H1 (cell line): ENCODE measurements at regions not wholly inside any gene's neighbourhood (a gene's known extent, or its start where the extent isn't known, plus 50 kb on each side); places are given as distances from the start of the nearest gene placed in this dataset.

Source experiments
- CTCF ChIA-PET: fragments of 300-600 bp; sonication (Branson Sonifier 250); formaldehyde crosslinking; loops from one replicate; lab custom pipeline; 2021; ENCODE audit not compliant: partially characterized antibody; lab: Charles Lee
- POLR2A ChIA-PET: fragments of 300-600 bp; sonication (Branson Sonifier 250); formaldehyde crosslinking; loops from one replicate; lab custom pipeline; 2021; ENCODE audit warnings: inconsistent platforms; ENCODE audit not compliant: partially characterized antibody; lab: Charles Lee
- DNase-seq, 2 experiments: peaks; one replicate each; pipeline versions ENCODE4 v3.0.0 to v3.0.0-alpha.2; 2010 to 2022; ENCODE audit warnings: low spot score in 2 of 2, low read depth in 1 of 2, mixed read lengths in 1 of 2
- FAIRE-seq: peaks from 2 replicates; lab custom pipeline; 2011; peaks lifted over from hg19 to GRCh38; lab: Jason Lieb, UNC
- H2AFZ ChIP-seq: 2 replicates; pipeline ENCODE4 v1.8.1; 2012; ENCODE audit warnings: low read length, inconsistent platforms
- H2AK5ac ChIP-seq: 2 replicates; pipeline ENCODE4 v1.6.1; 2013; ENCODE audit warnings: low read depth, low read length
- H2BK120ac ChIP-seq: replicated peaks from 2 replicates; pipeline ENCODE3; 2013; ENCODE audit warnings: low read depth, low read length, inconsistent platforms
- H2BK12ac ChIP-seq: 2 replicates; pipeline ENCODE4 v1.6.1; 2013; ENCODE audit warnings: low read depth, low read length
- H2BK15ac ChIP-seq: 2 replicates; pipeline ENCODE4 v1.6.1; 2013; ENCODE audit warnings: low read length
- H2BK20ac ChIP-seq: 2 replicates; pipeline ENCODE4 v1.6.1; 2013; ENCODE audit warnings: low read length
- H2BK5ac ChIP-seq: 2 replicates; pipeline ENCODE4 v1.6.1; 2013; ENCODE audit warnings: low read depth, low read length
- H3K14ac ChIP-seq: 2 replicates; pipeline ENCODE4 v1.6.1; 2013; ENCODE audit warnings: inconsistent platforms; ENCODE audit not compliant: insufficient read length
- H3K18ac ChIP-seq: 2 replicates; pipeline ENCODE4 v1.6.1; 2013; ENCODE audit warnings: low read length; ENCODE audit errors: extremely low read depth
- H3K23ac ChIP-seq: 2 replicates; pipeline ENCODE4 v1.6.1; 2013; ENCODE audit warnings: inconsistent platforms; ENCODE audit not compliant: insufficient read length
- H3K23me2 ChIP-seq: 2 replicates; pipeline ENCODE4 v1.6.1; 2013; ENCODE audit warnings: low read depth, low read length
- H3K27ac ChIP-seq: 2 replicates; pipeline ENCODE4 v1.6.1; 2011; ENCODE audit warnings: low read depth, low read length, inconsistent platforms
- H3K27me3 ChIP-seq, 4 experiments: replicated peaks in 1 of 4; 1 replicate in 1 of 4; 2 replicates in 3 of 4; pipeline versions ENCODE4 v1.6.1 to v1.8.1; 2011 to 2013; ENCODE audit warnings: low read length in 3 of 4, mild to moderate bottlenecking in 3 of 4, inconsistent platforms in 2 of 4, mixed read lengths in 2 of 4, moderate library complexity in 1 of 4; ENCODE audit not compliant: control insufficient read depth in 3 of 4, insufficient read depth in 3 of 4; ENCODE audit errors: extremely low read depth in 1 of 4
- H3K36me3 ChIP-seq, 4 experiments: 2 replicates each; pipeline versions ENCODE4 v1.6.1 to v1.8.1; 2011 to 2013; ENCODE audit warnings: mild to moderate bottlenecking in 4 of 4, low read length in 3 of 4, moderate library complexity in 2 of 4, control low read depth in 1 of 4, inconsistent platforms in 1 of 4; ENCODE audit not compliant: insufficient read depth in 4 of 4, control insufficient read depth in 2 of 4
- H3K4ac ChIP-seq: replicated peaks from 2 replicates; pipeline ENCODE3; 2013; ENCODE audit warnings: low read length, low read depth, mixed read lengths, inconsistent platforms; ENCODE audit not compliant: insufficient read length
- H3K4me1 ChIP-seq, 4 experiments: replicated peaks in 1 of 4; 1 replicate in 1 of 4; 2 replicates in 3 of 4; pipeline versions ENCODE4 v1.6.1 to v1.8.1; 2011 to 2013; ENCODE audit warnings: low read length in 3 of 4, inconsistent platforms in 2 of 4, mixed read lengths in 1 of 4; ENCODE audit not compliant: insufficient read depth in 4 of 4, control insufficient read depth in 3 of 4
- H3K4me2 ChIP-seq, 2 experiments: 2 replicates each; pipeline versions ENCODE4 v1.6.1 to v1.8.1; 2011 to 2013; ENCODE audit warnings: low read depth in 2 of 2, low read length in 2 of 2, control low read depth in 1 of 2, inconsistent platforms in 1 of 2, mild to moderate bottlenecking in 1 of 2; ENCODE audit not compliant: insufficient read depth in 1 of 2
- H3K4me3 ChIP-seq, 4 experiments: fragments of 200-600, 300-600 bp in 1 of 4; sonication (generic), shearing (Covaris generic), sonication (Bioruptor Twin) in 1 of 4; 2 replicates each; pipeline versions ENCODE4 v1.5.1 to v1.8.1; 2011 to 2016; ENCODE audit warnings: low read length in 4 of 4, low read depth in 3 of 4, control low read depth in 2 of 4, inconsistent platforms in 2 of 4, mild to moderate bottlenecking in 2 of 4, mixed read lengths in 1 of 4, moderate library complexity in 1 of 4; ENCODE audit not compliant: insufficient read depth in 2 of 4; ENCODE audit errors: extremely low read depth in 1 of 4
- H3K56ac ChIP-seq: replicated peaks from 2 replicates; pipeline ENCODE3; 2013; ENCODE audit warnings: low read depth, mild to moderate bottlenecking, mixed read lengths, low read length, inconsistent platforms; ENCODE audit not compliant: insufficient read length
- H3K79me1 ChIP-seq: 2 replicates; pipeline ENCODE4 v1.6.1; 2013; ENCODE audit warnings: low read depth, low read length, control low read depth
- H3K79me2 ChIP-seq, 2 experiments: 2 replicates each; pipeline versions ENCODE4 v1.6.1 to v1.8.1; 2012 to 2013; ENCODE audit warnings: low read length in 2 of 2, mild to moderate bottlenecking in 2 of 2, inconsistent platforms in 1 of 2; ENCODE audit not compliant: insufficient read depth in 2 of 2, control insufficient read depth in 1 of 2
- H3K9ac ChIP-seq, 4 experiments: replicated peaks in 1 of 4; 1 replicate in 1 of 4; 2 replicates in 3 of 4; pipeline versions ENCODE4 v1.6.1 to v1.8.1; 2011 to 2013; ENCODE audit warnings: low read depth in 3 of 4, low read length in 3 of 4, control low read depth in 2 of 4, mild to moderate bottlenecking in 2 of 4, moderate library complexity in 2 of 4, inconsistent platforms in 1 of 4; ENCODE audit errors: extremely low read depth in 1 of 4
- H3K9me3 ChIP-seq, 2 experiments: 2 replicates each; pipeline versions ENCODE4 v1.6.1 to v1.8.1; 2012 to 2013; ENCODE audit warnings: mild to moderate bottlenecking in 2 of 2, moderate library complexity in 2 of 2, control low read depth in 1 of 2, inconsistent platforms in 1 of 2, low read depth in 1 of 2, low read length in 1 of 2, mixed read lengths in 1 of 2; ENCODE audit not compliant: insufficient read depth in 2 of 2
- H4K20me1 ChIP-seq, 2 experiments: replicated peaks in 1 of 2; 2 replicates each; pipeline versions ENCODE3 to v1.8.1; 2011 to 2013; ENCODE audit warnings: inconsistent platforms in 2 of 2, low read length in 2 of 2, mild to moderate bottlenecking in 1 of 2; ENCODE audit not compliant: insufficient read depth in 2 of 2, control insufficient read depth in 1 of 2
- H4K5ac ChIP-seq: 2 replicates; pipeline ENCODE4 v1.6.1; 2013; ENCODE audit warnings: low read length, low read depth, mixed read lengths, inconsistent platforms; ENCODE audit not compliant: insufficient read length
- H4K8ac ChIP-seq: 2 replicates; pipeline ENCODE4 v1.8.0; 2013; ENCODE audit warnings: mild to moderate bottlenecking, moderate library complexity, low read length, inconsistent platforms; ENCODE audit not compliant: insufficient read depth; ENCODE audit errors: extremely low read depth
- H4K91ac ChIP-seq: replicated peaks from 2 replicates; pipeline ENCODE3; 2013; ENCODE audit warnings: low read length, mixed read lengths, inconsistent platforms; ENCODE audit not compliant: insufficient read length
- E2F6 ChIP-seq: IDR thresholded peaks from 2 replicates; pipeline ENCODE4 v1.6.1; 2012; ENCODE audit warnings: inconsistent platforms
- EZH2 ChIP-seq: fragments of 200-600 bp; sonication (generic); IDR thresholded peaks from 2 replicates; pipeline ENCODE4 v1.7.1; 2012; ENCODE audit warnings: low read depth, mild to moderate bottlenecking, moderate library complexity, low read length, inconsistent platforms; ENCODE audit not compliant: severe bottlenecking
- FOSL1 ChIP-seq: IDR thresholded peaks from 2 replicates; pipeline ENCODE4 v1.6.1; 2011; ENCODE audit warnings: mild to moderate bottlenecking, low read depth, low read length, moderate library complexity; ENCODE audit not compliant: insufficient read depth
- GTF2F1 ChIP-seq: IDR thresholded peaks from 2 replicates; pipeline ENCODE4 v1.6.1; 2012; ENCODE audit warnings: low read depth, low read length, improper control_type of control experiment, borderline replicate concordance
- JUND ChIP-seq: IDR thresholded peaks from 2 replicates; pipeline ENCODE4 v1.6.1; 2011; ENCODE audit warnings: mild to moderate bottlenecking, improper control_type of control experiment, low read length
- KDM1A ChIP-seq: fragments of 200-600, 300-600 bp; sonication (generic); IDR thresholded peaks from 2 replicates; pipeline ENCODE4 v1.7.1; 2016; ENCODE audit warnings: mild to moderate bottlenecking, low read length, borderline replicate concordance
- MAX ChIP-seq: IDR thresholded peaks from 2 replicates; pipeline ENCODE4 v1.6.1; 2012; ENCODE audit warnings: inconsistent platforms
- PHF8 ChIP-seq: fragments of 200-600 bp; sonication (generic); conservative IDR thresholded peaks from 2 replicates; pipeline ENCODE4 v1.7.1; 2012; ENCODE audit warnings: low read depth, mild to moderate bottlenecking, inconsistent platforms, low read length, moderate library complexity
- RAD21 ChIP-seq, 2 experiments: IDR thresholded peaks in 1 of 2; conservative IDR thresholded peaks in 1 of 2; 2 replicates each; pipeline ENCODE4 v1.6.1; 2011; ENCODE audit warnings: low read depth in 2 of 2, low read length in 2 of 2, improper control_type of control experiment in 1 of 2, inconsistent platforms in 1 of 2, mild to moderate bottlenecking in 1 of 2, moderate library complexity in 1 of 2
- RFX5 ChIP-seq: IDR thresholded peaks from 2 replicates; pipeline ENCODE4 v1.6.1; 2011; ENCODE audit warnings: low read depth, low read length, improper control_type of control experiment, borderline replicate concordance
- RNF2 ChIP-seq: fragments of 200-900, 300-1000 bp; sonication (generic); IDR thresholded peaks from 2 replicates; pipeline ENCODE4 v1.7.1; 2016; ENCODE audit warnings: borderline replicate concordance, low read depth, mild to moderate bottlenecking, antibody characterized with exemption, low read length; ENCODE audit not compliant: poor library complexity, severe bottlenecking; ENCODE audit errors: missing control alignments
- TAF1 ChIP-seq: IDR thresholded peaks from 2 replicates; pipeline ENCODE4 v1.6.1; 2011; ENCODE audit warnings: mild to moderate bottlenecking, low read depth, low read length
- ZNF274 ChIP-seq: IDR thresholded peaks from 2 replicates; pipeline ENCODE4 v1.7.0; 2012; ENCODE audit warnings: low read length, borderline replicate concordance; ENCODE audit errors: extremely low read depth

- Histone ChIP-seq H2BK12ac (no peak overlapping the region), H3K9me3 (no peaks in the 10 kb centered on the region), H3K27me3 (no peaks in the 10 kb centered on the region), H3K79me2 (no peaks in the 10 kb centered on the region), H4K5ac (no peak overlapping the region), H2BK5ac (no peak overlapping the region), H2AK5ac (no peak overlapping the region), H3K4me2 (no peak overlapping the region), H4K91ac (no peak overlapping the region), H2BK120ac (no peak overlapping the region), H3K4ac (no peak overlapping the region), H3K4me3 (no peak overlapping the region), H3K23ac (no peak overlapping the region), H2AFZ (no peak overlapping the region), H2BK20ac (no peak overlapping the region), H4K20me1 (no peaks in the 10 kb centered on the region), H3K56ac (no peak overlapping the region), H3K14ac (no peak overlapping the region), H4K8ac (no peak overlapping the region), H3K27ac (no peak overlapping the region), H3K36me3 (no peaks in the 10 kb centered on the region), H2BK15ac (no peak overlapping the region), H3K23me2 (no peaks in the 10 kb centered on the region; the same call in 1 of the 2 replicates), H3K9ac (no peak overlapping the region), H3K18ac (no peak overlapping the region), H3K79me1 (no peaks in the 10 kb centered on the region), H3K4me1 (peaks cover 3 to 5% (median 4%) of the 10 kb centered on the region in 4 experiments; a peak in 4 of 7 replicates)
- ChIA-PET CTCF (interaction anchor here (1.0 to 1.4 kb wide), 3 partner anchors 10 to 18 kb away, joined by 3 read pairs; no protein-coding TSS in a partner anchor), POLR2A (no interaction called here)
- DNase-seq: no peak
- FAIRE-seq: no peak
- no peak for TF ChIP-seq ZNF274
- no peak for TF ChIP-seq JUND
- no peak for TF ChIP-seq GTF2F1
- TF ChIP-seq RNF2: no peak
- no peak for TF ChIP-seq PHF8
- TF ChIP-seq E2F6: no peak
- TF ChIP-seq RAD21 (IDR thresholded peaks at IDR 0.05 in 1 of 2, conservative IDR thresholded peaks at IDR 0.05 in 1 of 2; ENCODE audit: low read depth in 2 of 2, low read length in 2 of 2): no peak
- TF ChIP-seq FOSL1: no peak
- no peak for TF ChIP-seq MAX
- no peak for TF ChIP-seq KDM1A
- TF ChIP-seq RFX5: no peak
- no peak for TF ChIP-seq EZH2
- TF ChIP-seq TAF1: no peak
These were observed 289.6 kb upstream of the DAB1 start for GRCh38 chr1:57713501-57713900.
